ENCODE measurements at regions not wholly inside any gene's neighbourhood (a gene's known extent, or its start where the extent isn't known, plus 50 kb on each side); places are given as distances from the start of the nearest gene placed in this dataset.

- H3K27ac ChIP-seq (ENCODE audit: low read depth in 1 of 2, low read length in 2 of 2) = no peak overlapping the region
- no peaks in the 10 kb centered on the region for H3K9me3 ChIP-seq (ENCODE audit: control insufficient read depth in 1 of 2, insufficient read depth in 1 of 2, low read length in 2 of 2)
- no peaks in the 10 kb centered on the region for H3K27me3 ChIP-seq (ENCODE audit: control insufficient read depth in 1 of 2, insufficient read depth in 2 of 2, low read length in 2 of 2)
- Mint-ChIP-seq H3K27ac (no peak overlapping the region), H3K4me3 (no peak overlapping the region), H3K27me3 (peaks cover 15% of the 10 kb centered on the region), H3K4me1 (ENCODE audit: low read depth) (no peaks in the 10 kb centered on the region), H3K9me3 (no peaks in the 10 kb centered on the region), H3K36me3 (ENCODE audit: low read depth) (no peaks in the 10 kb centered on the region)
- H3K4me1 ChIP-seq (ENCODE audit: insufficient read depth, low read length) = no peaks in the 10 kb centered on the region
- DNase-seq = no peak
- intact Hi-C loops (cut with DNase I, micrococcal nuclease) = no loop called here
- CTCF ChIA-PET = no interaction called here
- ATAC-seq (ENCODE audit: poor library complexity) = no peak
- POLR2A ChIA-PET = no interaction called here
- no peak for TF ChIP-seq CTCF (IDR thresholded peaks at IDR 0.05)
- H3K36me3 ChIP-seq (ENCODE audit: insufficient read depth, low read length) = no peaks in the 10 kb centered on the region
- H3K4me3 ChIP-seq (ENCODE audit: low read length) = no peak overlapping the region
Observed at GRCh38 chrX:15926622-15927021, 72.0 kb upstream of the AP1S2 start.

- DNase-seq = no peak
- Mint-ChIP-seq H3K4me3 (no peak overlapping the region), H3K9me3 (no peaks in the 10 kb centered on the region), H3K4me1 (ENCODE audit: low read depth) (no peaks in the 10 kb centered on the region), H3K36me3 (ENCODE audit: low read depth) (no peaks in the 10 kb centered on the region), H3K27ac (no peak overlapping the region), H3K27me3 (no peaks in the 10 kb centered on the region)
- intact Hi-C loops (cut with DNase I, micrococcal nuclease) = no loop called here
- H3K4me3 ChIP-seq (ENCODE audit: low read length) = no peak overlapping the region
- no peak overlapping the region for H3K27ac ChIP-seq (ENCODE audit: low read depth in 1 of 2, low read length in 2 of 2)
- H3K36me3 ChIP-seq (ENCODE audit: insufficient read depth, low read length) = no peaks in the 10 kb centered on the region
- ChIA-PET POLR2A (no interaction called here), CTCF (no interaction called here)
- ATAC-seq (ENCODE audit: poor library complexity) = no peak
- H3K9me3 ChIP-seq (ENCODE audit: control insufficient read depth in 1 of 2, insufficient read depth in 1 of 2, low read length in 2 of 2) = no peaks in the 10 kb centered on the region
- H3K27me3 ChIP-seq (ENCODE audit: control insufficient read depth in 1 of 2, insufficient read depth in 2 of 2, low read length in 2 of 2) = peaks cover 0 to 2% of the 10 kb centered on the region in 2 experiments
- no peak for TF ChIP-seq CTCF (IDR thresholded peaks at IDR 0.05)
- H3K4me1 ChIP-seq (ENCODE audit: insufficient read depth, low read length) = no peaks in the 10 kb centered on the region
Observed at GRCh38 chrX:15918003-15918402, 63.4 kb upstream of the AP1S2 start.

- ChIA-PET POLR2A (no interaction called here), CTCF (no interaction called here)
- H3K9me3 Mint-ChIP-seq = no peaks in the 10 kb centered on the region
- H3K27ac Mint-ChIP-seq = no peak overlapping the region
- Histone ChIP-seq H3K36me3 (ENCODE audit: insufficient read depth, low read length) (no peaks in the 10 kb centered on the region), H3K27ac (ENCODE audit: low read depth in 1 of 2, low read length in 2 of 2) (no peak overlapping the region), H3K4me1 (ENCODE audit: insufficient read depth, low read length) (no peaks in the 10 kb centered on the region), H3K4me3 (ENCODE audit: low read length) (no peak overlapping the region), H3K9me3 (ENCODE audit: control insufficient read depth in 1 of 2, insufficient read depth in 1 of 2, low read length in 2 of 2) (no peaks in the 10 kb centered on the region), H3K27me3 (ENCODE audit: control insufficient read depth in 1 of 2, insufficient read depth in 2 of 2, low read length in 2 of 2) (peaks cover 0 to 2% of the 10 kb centered on the region in 2 experiments)
- no peak for TF ChIP-seq CTCF (IDR thresholded peaks at IDR 0.05)
- intact Hi-C loops (cut with DNase I, micrococcal nuclease) = no loop called here
- H3K36me3 Mint-ChIP-seq (ENCODE audit: low read depth) = no peaks in the 10 kb centered on the region
- ATAC-seq (ENCODE audit: poor library complexity) = no peak
- H3K27me3 Mint-ChIP-seq = no peaks in the 10 kb centered on the region
- no peak overlapping the region for H3K4me3 Mint-ChIP-seq
- DNase-seq = no peak
- H3K4me1 Mint-ChIP-seq (ENCODE audit: low read depth) = no peaks in the 10 kb centered on the region
Observed at GRCh38 chrX:15916704-15917084, 62.1 kb upstream of the AP1S2 start.
